ENCODE measurements at regions not wholly inside any gene's neighbourhood (a gene's known extent, or its start where the extent isn't known, plus 50 kb on each side); places are given as distances from the start of the nearest gene placed in this dataset.

DNA sequence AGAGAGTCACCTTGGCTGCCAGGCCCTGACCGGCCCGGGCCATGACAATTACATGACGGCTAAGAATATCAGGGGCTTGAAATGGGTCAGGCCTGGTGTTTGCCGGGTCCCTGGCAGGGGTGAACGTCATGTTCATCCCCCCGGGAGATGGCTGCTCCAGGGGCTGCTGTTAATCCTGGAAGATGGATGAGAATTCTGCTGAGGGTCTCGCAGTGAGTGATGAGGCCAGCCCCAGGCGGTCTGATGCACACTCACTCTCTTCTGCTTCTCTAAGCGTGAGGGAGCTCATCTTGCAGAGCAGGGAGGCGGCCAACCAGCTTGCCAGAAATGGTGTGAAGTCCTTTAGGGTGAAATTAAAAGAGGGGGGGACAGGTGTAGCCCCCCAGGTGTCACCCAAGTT is 101.3 kb upstream of the ANO1 start:
- no peak for DNase-seq (ENCODE audit: low read depth)
- TF ChIP-seq, protein P1, sequence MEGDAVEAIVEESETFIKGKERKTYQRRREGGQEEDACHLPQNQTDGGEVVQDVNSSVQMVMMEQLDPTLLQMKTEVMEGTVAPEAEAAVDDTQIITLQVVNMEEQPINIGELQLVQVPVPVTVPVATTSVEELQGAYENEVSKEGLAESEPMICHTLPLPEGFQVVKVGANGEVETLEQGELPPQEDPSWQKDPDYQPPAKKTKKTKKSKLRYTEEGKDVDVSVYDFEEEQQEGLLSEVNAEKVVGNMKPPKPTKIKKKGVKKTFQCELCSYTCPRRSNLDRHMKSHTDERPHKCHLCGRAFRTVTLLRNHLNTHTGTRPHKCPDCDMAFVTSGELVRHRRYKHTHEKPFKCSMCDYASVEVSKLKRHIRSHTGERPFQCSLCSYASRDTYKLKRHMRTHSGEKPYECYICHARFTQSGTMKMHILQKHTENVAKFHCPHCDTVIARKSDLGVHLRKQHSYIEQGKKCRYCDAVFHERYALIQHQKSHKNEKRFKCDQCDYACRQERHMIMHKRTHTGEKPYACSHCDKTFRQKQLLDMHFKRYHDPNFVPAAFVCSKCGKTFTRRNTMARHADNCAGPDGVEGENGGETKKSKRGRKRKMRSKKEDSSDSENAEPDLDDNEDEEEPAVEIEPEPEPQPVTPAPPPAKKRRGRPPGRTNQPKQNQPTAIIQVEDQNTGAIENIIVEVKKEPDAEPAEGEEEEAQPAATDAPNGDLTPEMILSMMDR (IDR thresholded peaks at IDR 0.05; ENCODE audit: control insufficient read depth, insufficient read depth, low read depth, low read length, missing control alignments): no peak
- H3K4me3 ChIP-seq (ENCODE audit: control insufficient read depth, low read depth, low read length): no peak overlapping the region

DNA sequence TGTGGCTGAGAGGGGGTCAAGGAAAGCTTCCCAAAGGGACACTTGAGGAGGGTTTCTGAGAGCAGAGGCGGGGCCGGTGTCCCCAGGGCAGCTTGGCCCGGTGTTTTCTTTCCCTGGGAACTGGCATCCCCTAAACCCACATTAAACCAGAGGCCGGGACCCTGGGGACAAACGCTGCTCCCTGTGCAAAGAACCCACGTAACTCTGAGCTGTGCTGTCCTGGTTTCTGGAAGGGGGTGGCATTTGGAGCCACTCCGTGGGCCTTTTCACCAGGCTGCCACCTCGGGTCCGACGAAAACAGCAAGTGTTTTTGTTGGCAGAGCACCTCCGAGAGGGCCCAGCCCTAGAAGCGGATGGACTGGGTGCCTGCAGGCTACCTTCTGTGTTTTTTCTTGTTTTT is 100.2 kb upstream of the ANO1 start:
- no peak for DNase-seq (ENCODE audit: low read depth)
- TF ChIP-seq, protein P1 (IDR thresholded peaks at IDR 0.05; ENCODE audit: control insufficient read depth, insufficient read depth, low read depth, low read length, missing control alignments): no peak
- no peak overlapping the region for H3K4me3 ChIP-seq (ENCODE audit: control insufficient read depth, low read depth, low read length)

DNA sequence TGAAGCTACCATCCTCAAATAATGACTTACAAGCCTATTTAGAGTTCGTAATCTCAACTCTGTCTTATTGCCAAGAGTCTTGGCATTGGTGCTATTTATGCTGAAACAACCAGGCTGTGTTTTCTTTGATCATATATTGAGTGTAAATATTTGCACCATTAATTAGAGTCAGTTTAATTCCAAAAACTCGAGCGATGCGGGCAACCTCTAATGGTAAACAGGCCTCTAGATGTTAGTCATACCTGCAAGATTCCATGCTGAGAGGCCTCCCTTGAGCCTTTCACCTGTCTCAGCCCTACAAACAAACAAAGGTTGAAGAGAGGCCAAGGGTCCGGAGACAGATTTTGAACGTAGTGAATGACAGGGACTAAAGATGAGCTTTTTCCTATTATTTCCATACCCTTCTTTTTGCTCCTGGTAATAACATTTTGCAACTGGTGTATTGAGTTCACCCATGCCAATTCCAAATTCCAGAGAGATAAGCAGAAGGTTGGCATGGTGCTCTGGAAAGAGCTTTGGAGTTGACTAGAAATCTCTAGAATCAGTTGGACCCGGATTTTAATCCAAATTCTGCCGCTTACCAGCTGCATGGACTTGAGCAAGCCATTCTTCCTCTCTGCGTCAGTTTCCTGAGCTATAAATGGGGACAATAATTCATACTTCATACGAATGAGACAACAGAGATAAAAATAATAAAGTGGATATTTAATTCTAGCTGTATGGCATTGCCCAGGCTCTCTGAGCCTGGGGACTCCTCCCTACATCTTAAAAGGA is 99.1 kb upstream of the ANO1 start:
- DNase-seq (ENCODE audit: low read depth): no peak
- TF ChIP-seq, protein P1 (IDR thresholded peaks at IDR 0.05; ENCODE audit: control insufficient read depth, insufficient read depth, low read depth, low read length, missing control alignments): no peak
- H3K4me3 ChIP-seq (ENCODE audit: control insufficient read depth, low read depth, low read length): no peak overlapping the region

DNA sequence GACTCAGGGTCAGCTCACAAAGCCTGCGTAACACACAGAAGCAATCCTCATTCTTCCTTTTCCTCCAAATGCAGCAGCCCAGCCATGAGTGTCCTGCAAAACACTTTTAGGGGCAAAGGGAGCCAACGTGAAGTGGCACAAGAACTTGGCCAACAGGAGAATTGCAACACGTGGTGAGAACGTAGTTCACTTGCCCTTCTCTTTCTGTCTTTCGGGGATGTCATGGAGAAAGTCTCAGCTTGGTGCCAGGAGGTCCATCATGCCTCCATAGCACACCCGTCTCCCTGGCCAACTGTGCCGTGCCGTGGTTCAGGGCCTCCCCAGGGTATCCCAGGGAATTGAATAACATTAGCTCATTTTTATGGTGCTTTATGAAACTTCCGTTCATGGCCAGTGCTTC is 98.5 kb upstream of the ANO1 start:
- no peak overlapping the region for H3K4me3 ChIP-seq (ENCODE audit: control insufficient read depth, low read depth, low read length)
- TF ChIP-seq, protein P1 (IDR thresholded peaks at IDR 0.05; ENCODE audit: control insufficient read depth, insufficient read depth, low read depth, low read length, missing control alignments): no peak
- DNase-seq (ENCODE audit: low read depth): no peak

DNA sequence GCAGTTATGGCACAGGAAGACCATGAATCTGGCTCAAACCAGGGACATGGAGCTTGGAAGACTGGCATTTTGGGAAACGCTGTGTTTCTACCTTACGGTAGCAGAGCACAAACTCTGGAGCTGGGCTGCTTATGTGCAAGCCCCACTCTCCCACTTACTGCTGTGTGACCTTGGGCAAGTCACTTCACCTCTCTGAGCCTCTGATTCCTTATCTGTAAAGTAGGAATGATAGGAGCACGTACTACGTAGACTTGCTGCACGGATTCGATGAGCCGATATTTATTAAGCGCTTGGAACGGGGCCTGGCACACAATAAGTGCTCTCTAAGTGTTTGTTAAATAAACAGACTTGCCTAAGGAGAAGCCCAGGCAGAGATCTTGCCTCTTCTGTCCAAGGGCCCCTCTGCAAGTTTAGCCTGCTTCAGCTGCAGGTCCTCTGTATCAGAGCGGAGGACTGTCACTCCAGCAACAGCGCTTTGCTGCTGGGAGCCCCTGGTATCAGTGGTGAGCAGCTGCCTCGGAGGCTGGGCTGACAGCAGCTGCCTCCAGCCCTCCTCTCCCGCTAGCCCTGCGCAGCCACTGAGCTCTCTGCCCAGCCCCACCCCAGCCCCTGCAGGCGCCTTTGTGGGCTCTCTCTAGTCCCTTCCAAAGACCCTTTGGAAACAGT is 96.9 kb upstream of the ANO1 start:
- TF ChIP-seq, protein P1 (IDR thresholded peaks at IDR 0.05; ENCODE audit: control insufficient read depth, insufficient read depth, low read depth, low read length, missing control alignments): no peak
- DNase-seq (ENCODE audit: low read depth): no peak

DNA sequence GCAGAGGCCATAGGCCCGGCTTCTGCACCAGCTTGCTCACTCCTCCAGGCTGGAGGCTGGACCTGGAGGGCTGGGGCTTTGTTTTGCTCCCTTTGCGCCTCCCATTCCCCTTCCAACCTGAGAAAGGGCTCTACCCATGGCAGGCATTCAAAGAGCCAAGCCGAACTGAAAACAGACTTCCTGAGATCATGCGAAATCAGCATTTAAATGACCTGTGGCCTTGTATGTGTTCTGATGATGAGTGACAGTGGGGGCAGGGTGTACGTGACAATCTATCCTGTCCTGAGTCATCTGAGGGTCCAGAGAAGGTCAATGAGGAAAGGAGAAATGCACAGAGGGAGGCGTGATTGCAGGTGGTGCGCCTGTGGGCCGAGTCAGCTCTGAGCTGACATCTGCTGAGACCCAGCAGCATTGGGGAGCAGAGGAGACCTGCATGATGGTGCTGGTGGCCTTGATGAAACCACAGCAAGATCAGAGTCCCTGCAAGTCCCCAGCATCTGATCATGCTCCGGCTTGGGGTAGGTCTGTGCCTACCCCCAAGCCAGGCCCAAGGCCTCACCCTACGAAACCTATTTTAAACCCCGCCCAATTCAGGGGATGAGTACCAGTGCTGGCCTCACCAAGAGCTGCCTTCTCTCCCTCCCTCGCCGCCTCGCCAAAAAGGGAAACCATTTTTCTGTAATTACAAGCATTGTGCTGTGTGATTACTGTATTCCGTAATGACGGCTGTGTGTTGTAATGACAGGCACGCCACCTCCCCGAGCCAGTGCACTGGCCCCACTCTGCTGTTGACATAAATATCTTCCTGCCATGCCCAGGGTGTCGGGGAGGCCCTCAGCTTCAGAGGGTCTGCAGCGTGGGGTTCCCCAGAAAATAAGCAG is 95.2 kb upstream of the ANO1 start:
- no peak for DNase-seq (ENCODE audit: low read depth)
- H3K4me3 ChIP-seq (ENCODE audit: control insufficient read depth, low read depth, low read length): no peak overlapping the region
- TF ChIP-seq, protein P1 (IDR thresholded peaks at IDR 0.05; ENCODE audit: control insufficient read depth, insufficient read depth, low read depth, low read length, missing control alignments): no peak

More for the DNA sequence above, 96.9 kb upstream of the ANO1 start:
- H3K4me3 ChIP-seq (ENCODE audit: control insufficient read depth, low read depth, low read length): no peak overlapping the region

Measured in AG09309 (cell line).